Renal pelvis (tissue), 1 donor: ENCODE measurements at regions not wholly inside any gene's neighbourhood (a gene's known extent, or its start where the extent isn't known, plus 50 kb on each side); places are given as distances from the start of the nearest gene placed in this dataset.
"Not testable (repeated sequence)": the region's sequence is repeated elsewhere in the genome, so short reads cannot be mapped to it uniquely, and the experiment has no call there.

Experiments used
- DNase-seq: peaks from one replicate; pipeline ENCODE4 v3.0.0-alpha.2; 2013

DNA sequence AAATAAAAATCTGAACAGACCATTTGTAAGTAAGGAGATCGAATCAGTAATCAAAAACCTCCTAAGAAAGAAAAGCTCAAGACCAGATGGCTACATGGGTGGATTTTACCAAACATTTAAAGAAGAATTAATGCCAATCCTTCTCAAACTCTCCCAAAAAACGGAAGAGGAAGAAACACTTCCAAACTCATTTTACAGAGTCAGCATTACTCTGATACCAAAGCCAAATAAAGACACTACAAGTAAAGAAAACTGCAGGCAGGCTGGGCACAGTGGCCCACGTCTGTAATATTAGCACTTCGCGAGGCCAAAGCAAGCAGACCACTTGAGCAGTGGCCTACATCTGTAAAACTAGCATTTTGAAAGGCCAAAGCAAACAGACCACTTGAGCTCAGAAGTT, 159.8 kb downstream of the DPY19L2 start:
- DNase-seq: no peak

DNA sequence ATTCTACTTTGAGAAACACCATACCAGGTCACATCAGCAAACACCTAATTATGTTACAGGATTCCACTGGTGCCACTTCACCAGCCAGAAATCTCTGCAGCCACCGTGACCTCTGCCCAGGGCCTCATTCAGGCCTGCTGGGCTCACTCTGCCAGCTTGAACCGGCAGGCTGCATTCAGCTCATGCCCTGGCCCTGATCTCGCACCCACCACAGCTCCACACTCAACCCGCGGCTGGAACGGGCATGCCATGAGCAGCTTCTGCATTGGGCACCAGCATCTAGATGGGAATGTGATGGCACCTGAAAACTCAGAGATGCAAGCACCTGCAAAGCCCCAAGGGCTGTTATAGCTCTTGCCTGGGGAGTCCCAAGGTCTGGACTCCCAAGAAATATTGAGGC, 168.7 kb downstream of the DPY19L2 start:
- no peak for DNase-seq

DNA sequence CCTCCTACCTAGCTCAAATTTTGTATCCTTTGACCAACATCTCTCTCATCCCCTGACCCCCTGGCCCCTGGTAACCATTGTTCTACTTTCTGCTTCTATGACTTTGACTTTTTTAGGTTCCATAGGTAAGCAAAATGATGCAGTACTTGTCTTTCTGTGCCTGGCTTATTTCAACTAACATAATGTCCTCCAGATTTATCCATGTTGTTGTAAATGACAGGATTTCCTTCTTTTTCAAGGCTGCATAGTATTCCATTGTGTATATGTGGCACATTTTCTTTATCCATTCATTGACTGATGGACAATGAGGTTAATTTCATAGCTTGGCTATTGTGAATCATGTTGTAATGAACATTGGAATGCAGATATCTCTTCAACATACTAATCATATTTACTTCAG, 170.1 kb downstream of the DPY19L2 start:
- no peak for DNase-seq

DNA sequence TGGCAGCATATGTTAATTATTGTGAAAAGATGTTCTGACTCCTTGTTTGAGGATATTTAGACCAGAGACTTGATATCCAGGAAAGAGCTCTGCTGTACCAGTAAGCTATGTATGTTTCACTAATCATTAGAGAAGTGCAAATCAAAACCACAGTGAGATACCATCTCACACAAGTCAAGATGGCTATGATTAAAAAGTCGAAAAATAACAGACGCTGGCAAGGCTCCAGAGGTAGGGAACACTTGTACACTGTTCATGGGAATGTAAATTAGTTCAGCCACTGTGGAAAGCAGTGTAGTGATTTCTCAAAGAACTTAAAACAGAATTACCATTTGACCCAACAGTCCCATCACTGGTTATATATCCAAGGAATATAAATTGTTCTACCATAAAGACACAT, 171.6 kb downstream of the DPY19L2 start:
- DNase-seq: no peak

DNA sequence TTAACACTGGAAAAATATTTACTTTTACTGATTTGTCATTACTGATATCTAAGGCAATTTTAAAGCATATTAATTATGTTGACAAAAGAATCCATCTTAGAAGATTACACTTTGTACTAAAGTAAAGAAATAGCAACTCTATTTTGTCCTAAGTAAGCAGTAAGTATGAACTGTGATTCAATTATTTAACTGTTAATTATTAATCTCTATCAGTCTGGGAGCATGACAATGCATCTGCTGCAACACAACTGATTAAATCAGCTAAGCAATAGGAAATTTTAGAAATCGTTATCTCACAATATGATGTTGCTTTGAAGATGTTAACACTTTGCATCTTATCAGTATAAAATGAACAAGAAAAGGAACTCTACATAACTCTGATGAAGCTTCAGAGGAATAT, 172.3 kb downstream of the DPY19L2 start:
- no peak for DNase-seq

DNA sequence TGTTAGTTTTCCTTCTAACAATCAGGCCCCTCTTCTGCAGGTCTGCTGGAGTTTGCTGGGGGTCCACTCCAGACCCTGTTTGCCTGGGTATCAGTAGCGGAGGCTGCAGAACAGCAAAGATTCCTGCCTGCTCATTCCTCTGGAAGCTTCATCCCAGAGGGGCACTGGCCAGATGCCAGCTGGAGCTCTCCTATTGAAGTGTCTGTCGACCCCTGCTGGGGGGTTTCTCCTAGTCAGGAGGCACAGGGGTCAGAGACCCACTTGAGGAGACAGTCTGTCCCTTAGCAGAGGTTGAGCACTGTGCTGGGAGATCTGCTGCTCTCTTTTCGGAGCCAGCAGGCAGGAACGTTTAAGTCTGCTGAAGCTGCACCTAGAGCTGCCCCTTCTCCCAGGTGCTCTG, 174.9 kb downstream of the DPY19L2 start:
- not testable (repeated sequence) for DNase-seq

DNA sequence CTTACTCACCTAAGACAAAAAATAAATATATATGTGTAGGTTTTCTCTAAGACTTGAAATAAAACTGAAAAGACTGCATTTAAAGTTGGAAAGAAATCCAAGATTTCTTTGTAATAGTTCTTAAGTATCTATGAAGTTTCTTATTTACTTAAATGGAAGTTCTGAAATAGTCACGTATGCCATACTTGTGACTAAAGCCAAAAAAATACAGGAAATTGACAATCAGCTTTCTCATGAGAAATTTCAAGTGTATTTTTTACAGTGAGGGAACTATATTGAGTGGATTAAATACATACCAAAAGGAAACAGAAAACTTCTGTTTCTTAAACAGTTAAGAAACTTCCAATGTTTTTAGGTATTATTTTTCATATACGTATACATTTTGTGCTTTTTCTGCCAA, 188.1 kb downstream of the DPY19L2 start:
- no peak for DNase-seq

DNA sequence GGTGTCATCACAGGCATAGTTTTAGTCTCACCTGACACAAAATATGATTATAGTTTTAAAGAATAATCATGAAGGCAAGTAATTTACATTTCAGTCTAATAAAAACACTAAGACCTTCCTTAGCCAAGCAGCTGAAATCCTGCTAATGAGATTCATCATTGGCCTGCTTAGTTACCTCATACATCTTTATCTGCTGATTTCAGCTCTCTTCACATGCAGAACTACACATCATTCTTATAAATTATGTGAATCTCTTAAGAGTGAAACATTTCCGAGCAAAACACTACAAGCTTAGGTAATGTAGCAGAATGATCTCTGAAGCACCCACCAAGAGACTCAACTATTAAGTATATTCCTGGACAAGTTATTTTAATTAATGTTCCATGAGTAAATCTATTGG, 198.1 kb downstream of the DPY19L2 start:
- no peak for DNase-seq

DNA sequence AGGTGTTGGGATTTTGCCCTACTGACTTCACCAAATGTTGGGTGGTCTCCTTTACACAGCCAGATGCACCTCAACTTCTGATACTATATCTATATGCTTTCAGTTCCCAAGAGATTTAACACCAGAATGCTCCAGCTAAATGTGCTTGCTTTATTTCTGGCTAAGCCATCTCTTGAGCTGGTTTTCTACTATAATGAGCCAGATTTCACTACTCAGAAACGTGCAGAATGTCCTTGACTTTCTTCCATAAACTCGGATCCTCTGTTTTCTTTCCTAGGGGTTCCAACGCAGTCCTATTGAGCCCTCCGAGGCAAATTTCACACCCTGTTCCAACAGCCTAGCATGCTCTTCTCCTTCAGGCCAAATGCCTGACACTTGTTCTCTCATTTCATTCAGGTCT, 200.3 kb downstream of the DPY19L2 start:
- DNase-seq: no peak

DNA sequence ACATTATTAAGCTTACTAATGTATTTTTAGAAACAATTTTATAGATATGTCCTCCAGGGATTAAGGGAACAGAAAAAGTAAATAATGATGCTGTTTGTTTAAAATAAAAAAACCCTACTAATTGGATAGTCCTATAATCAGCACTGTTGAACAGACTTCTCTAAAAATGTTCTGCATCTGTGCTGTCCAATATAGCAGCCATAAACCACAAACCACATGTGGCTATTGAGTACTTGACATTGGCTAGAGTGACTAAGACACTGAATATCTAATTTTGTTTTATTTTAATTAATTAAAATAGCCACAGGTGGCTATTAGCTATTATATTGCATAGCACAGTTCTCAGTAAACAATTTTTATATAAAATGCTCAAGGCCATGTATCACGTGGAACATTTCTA, 210.4 kb downstream of the DPY19L2 start:
- DNase-seq: no peak

DNA sequence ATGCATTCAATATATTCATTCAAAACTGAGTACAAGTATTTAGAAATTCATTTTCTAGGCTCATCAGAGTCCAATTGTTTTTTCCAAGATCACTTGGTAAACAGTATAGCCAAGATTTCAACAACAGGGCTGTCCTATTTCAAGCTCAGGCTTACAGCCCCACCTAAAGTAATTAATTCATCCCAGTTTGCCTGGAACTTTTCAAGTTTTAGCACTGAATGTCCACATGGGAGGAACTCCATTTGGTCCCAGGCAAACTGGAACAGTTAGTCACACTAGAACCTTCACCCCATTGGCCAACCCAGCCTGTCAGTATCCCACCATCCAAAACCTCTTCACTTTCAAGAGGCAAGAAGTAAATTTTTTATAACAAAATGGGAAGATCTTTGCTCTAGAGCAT, 210.9 kb downstream of the DPY19L2 start:
- no peak for DNase-seq

DNA sequence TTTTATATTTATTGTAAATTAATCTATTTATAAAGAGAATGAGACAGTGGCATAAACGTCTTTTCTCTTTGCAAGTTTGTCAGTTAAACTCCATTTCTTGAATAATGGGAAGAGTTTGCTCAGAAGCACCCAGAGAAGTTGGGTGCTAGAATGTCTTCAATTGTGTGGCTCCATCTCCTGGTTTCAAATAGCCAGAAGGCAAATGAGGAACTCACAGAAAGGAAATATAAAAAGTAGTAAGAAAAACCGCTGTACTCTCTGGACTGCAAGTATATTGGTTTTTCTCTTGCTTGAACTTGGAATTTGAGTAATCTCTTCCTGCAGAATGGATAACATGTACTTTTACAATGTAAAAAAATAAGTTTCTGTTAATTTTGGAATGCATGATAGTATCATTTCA, 217.5 kb downstream of the DPY19L2 start:
- DNase-seq: no peak

DNA sequence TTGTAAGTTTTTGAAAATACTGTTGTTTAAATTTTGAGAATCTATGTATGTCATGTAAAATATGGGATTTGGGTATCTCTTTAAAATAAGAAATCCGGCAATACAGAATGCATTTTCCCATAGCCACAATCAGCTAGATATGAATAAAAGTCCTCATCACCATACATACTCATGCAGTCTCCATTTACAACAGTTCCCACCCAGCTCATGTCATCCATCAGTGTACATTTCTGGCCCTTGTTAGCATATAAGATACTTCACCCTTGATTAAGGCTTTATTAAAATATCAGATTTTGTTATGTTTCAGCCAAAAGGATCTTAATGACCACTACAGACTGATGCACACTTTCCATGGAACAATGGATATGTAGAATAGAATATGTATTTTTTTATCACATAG, 218.0 kb downstream of the DPY19L2 start:
- no peak for DNase-seq

DNA sequence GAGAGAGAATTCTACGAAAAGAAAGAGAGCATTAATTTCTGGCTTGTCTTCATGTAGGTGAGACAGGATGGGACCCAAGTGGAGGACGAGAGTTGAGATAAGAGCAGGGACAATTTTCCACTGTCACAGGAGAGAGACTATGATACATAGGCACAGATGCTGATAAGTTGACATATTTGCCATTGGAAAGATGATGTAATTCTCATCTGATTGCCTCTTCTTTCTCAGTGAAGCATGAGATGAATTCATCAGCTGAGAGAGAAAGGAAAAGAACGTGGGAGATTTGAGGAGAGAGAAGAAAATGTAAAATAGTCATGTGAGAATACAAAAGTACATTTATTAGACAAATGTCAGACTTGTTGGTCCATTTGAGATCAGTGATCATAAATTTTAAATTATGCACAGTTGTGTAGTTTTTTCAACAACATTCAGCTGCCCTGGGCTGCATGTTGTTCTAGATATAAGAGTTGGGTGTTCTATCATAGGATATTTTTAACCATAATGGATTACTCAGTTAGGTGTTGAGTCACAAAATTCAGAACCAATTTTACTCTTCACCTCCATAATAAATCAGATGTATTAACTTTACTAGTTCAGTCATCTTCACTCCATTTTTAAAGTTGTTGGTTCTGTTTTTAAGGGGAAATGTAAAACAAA, 222.9 kb downstream of the DPY19L2 start:
- DNase-seq: no peak

DNA sequence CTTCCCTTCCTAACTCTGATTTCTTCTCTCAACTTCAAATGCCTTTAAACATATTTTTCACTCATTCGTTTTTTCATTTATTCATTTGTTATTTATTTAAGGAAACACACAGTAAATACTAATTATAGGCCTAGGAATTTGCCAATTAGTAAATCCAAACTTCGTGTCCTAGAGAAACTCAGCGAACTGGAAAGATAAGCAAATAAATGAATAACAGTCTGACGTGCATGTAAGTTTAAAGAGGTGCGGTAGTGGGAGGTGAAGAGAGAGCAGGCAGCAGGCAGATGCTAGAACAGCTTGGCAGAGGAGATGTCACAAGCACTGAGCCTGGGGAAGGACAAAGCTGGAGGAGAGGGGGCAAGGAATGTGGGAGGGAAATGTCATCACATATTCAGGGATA, 228.2 kb downstream of the DPY19L2 start:
- DNase-seq: peak; percentile 34

DNA sequence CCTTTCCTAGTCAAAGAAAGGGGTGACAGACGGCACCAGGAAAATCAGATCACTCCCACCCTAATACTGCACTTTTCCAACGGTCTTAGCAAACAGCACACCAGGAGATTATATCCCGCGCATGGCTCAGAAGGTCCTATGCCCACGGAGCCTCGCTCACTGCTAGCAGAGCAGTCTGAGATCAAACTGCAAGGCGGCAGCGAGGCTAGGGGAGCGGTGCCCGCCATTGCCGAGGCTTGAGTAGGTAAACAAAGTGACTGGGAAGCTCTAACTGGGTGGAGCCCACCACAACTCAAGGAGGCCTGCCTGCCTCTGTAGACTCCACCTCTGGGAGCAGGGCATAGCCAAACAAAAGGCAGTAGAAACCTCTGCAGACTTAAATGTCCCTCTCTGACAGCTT, 233.9 kb downstream of the DPY19L2 start:
- not testable (repeated sequence) for DNase-seq

DNA sequence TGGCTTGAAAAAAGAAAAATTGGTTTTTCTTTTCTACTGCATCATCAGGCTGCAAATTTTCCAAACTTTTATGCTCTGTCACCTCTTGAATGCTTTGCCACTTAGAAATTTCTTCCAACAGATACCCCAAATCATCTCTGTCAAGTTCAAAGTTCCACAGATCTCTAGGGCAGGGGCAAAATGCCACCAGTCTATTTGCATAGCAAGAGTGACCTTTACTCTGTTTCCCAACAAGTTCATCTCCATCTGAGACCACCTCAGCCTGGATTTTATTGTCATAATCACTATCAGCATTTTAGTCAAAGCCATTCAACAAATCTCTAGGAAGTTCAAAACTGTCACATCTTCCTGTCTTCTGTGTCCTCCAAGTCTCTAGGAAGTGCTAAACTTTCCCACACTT, 240.3 kb downstream of the DPY19L2 start:
- DNase-seq: not testable (repeated sequence)

DNA sequence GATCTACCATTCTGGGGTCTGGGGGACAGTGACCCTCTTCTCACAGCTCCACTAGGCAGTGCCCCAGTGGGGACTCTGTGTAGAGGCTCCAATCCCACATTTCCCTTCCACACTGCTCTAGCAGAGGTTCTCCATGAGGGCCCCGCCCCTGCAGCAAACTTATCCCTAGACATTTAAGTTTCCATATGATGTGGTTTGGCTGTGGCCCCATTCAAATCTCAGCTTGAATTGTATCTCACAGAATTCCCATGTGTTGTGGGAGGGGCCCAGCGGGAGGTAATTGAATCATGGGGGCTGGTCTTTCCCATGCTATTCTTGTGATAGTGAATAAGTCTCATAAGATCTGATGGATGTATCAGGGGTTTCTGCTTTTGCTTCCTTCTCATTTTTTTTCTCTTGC, 241.3 kb downstream of the DPY19L2 start:
- DNase-seq: not testable (repeated sequence)

DNA sequence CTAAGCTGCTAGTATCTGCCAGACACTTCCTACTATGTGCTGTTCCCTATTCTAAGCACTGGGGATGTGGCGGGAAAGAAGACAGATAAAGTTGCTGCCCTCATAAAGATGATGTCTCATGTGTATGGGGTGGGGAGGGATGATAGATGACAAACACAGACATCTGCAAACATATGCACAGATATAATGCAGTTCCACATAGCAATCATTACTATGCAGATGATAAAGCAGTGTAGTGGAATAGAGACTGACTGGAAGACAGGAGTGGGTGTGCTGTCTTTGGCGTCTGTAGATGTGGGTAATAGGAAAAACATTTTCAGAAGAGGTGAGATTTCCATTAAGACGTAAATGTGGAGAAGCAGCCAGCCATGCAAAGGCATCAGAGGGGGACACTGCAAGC, 243.6 kb downstream of the DPY19L2 start:
- no peak for DNase-seq

DNA sequence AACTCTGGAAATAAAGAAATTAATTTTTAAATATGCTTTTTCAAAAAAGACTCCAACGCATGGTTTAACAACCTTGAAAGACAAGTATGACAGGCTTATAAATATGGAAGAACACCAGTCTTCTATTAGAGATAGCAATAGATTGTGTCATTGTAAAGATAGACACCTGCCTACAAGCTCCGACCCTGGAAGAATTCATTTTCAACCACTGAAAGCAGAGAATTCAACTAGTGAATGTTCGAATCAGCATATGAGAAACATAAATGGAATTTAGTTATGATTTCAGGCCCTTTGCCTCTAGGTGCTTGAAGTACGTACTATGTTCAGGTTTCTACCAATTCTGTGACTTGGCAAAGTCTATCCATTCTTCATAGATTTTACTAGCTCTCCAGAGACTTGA, 244.5 kb downstream of the DPY19L2 start:
- DNase-seq: no peak

DNA sequence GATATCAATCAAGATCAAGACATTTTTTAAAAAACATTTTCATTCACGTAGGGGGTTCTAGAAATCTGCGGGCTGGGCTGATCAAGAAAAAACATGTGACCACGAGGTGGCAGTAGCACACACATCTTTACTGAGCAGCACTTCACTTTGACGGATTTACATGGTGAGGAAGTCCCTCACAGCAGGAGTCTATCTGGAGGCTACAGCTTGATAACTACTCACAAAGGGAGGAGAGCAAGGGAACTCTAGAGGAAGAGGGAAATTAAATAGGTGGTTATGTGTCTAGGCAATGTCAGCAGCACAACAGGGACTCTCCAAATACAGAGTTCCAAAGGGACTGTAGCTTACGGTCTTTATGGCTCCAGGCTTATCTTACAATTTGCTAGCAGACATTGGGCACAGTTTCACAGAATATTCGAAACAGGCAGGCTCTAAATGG, 248.1 kb downstream of the DPY19L2 start:
- DNase-seq: no peak

DNA sequence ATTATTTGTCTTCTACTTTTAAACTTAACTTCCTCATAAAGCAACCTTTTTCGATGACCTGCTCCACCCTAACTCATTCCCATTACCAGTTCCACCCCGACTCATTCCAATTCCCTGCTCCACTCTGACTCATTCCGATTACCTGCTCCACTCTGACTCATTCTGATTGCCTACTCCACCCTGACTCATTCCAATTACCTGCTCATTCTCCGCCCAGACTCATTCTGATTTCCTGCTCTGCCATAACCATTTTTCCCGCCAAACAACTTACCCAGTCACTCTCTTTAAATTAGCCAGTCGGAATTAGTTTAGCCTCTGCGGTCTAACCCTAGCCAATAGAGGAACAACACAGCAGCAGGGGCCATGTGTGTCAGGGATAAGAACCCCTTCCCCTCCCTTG, 249.1 kb downstream of the DPY19L2 start:
- no peak for DNase-seq

DNA sequence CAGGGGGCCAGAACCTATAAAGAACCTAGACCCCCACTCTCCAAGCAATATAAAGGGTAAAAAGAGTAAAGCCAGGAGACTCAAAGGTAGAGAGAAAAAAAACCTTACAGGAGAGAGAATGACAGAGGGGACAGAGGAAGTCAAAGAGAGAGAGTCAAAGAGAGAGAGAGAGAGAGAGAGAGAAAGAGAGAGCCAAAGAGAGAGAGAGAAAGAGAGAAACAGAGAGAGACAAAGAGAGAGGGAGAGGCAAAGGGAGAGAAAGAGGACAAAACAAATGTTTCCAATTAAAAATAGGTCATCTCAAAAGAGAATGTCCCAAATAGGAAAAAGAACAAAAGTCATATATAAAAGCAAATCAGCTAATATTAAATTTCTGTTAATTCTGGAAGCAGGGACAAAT, 251.5 kb downstream of the DPY19L2 start:
- no peak for DNase-seq

DNA sequence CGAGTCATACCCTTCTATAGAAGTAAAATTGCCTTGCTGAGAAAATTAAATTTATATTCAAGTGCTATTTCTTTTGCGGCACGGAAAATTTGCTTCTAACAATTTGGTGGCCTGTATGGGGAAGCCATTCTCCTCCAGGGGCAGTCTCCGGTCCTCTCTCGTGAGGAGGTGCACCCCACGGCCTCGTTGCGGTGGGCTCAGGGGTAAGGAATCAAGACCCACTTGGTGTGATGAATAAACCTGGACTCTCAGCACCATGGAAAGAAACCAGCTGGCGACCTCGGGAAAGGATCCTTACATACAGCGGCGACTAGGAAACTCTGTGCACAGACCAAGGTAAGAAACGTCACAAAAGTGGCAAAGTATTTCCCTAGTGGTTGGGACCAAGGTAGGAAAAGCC, 252.9 kb downstream of the DPY19L2 start:
- no peak for DNase-seq

DNA sequence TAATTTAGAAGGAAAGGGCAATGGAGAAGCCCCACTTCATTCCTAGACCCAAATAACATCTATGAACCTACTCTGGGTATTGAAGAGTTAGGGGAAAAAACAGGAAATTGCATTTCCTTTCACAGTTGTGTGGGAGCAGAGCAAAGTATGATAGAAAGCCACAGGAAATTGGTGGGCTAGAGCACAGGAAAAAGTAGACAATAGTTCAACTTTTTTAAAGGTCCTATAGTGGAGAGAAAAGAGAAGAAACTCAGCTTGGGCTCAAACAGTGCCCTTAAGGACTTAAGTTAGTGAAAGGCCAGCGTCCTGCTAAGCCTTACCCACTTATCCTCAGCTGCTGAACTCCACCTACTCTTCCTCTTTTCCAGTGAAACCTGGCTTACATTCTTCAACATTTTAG, 258.1 kb downstream of the DPY19L2 start:
- no peak for DNase-seq
